K562 (cell line): ENCODE measurements at regions not wholly inside any gene's neighbourhood (a gene's known extent, or its start where the extent isn't known, plus 50 kb on each side); places are given as distances from the start of the nearest gene placed in this dataset.

Experiments
- ATAC-seq: fragments of 200-7000 bp; cut with Tn5 transposase; 3 replicates; pipeline ENCODE4 v1.9.1; 2020; ENCODE audit warnings: moderate library complexity
- BruUV-seq: library from RNA; stranded (reverse); fragments of 400-500 nt; replicated peaks from 2 replicates; lab custom pipeline; 2021; lab: Mats Ljungman, UMichigan
- CTCF ChIA-PET: fragments of 300-600 bp; formaldehyde crosslinking; extraction: SDS; loops from one replicate; lab custom pipeline; 2021; ENCODE audit warnings: low intra/inter-chr PET ratio; lab: Yijun Ruan, JAX
- POLR2A ChIA-PET: fragments of 300-600, 350-650 bp; sonication (Branson Sonifier 250); formaldehyde crosslinking; extraction: SDS; loops from one replicate; lab custom pipeline; 2021; ENCODE audit warnings: antibody characterized with exemption, inconsistent platforms; lab: Yijun Ruan, JAX
- DNase-seq, 4 experiments: peaks; one replicate each; pipeline versions ENCODE4 v3.0.0 to v3.0.0-alpha.2; 2011 to 2018; ENCODE audit warnings: low spot score in 3 of 4, mixed read lengths in 3 of 4; ENCODE audit errors: extremely low read depth in 1 of 4
- FAIRE-seq: peaks from 2 replicates; lab custom pipeline; 2011; peaks lifted over from hg19 to GRCh38; lab: Jason Lieb, UNC
- H2AFZ ChIP-seq: 2 replicates; pipeline ENCODE4 v1.6.0; 2011; ENCODE audit warnings: low read depth, low read length, control low read depth, inconsistent platforms
- H3K27ac ChIP-seq: fragments of 200-600 bp; 3 replicates; pipeline ENCODE4 v1.8.0; 2011; ENCODE audit warnings: low read depth, mild to moderate bottlenecking, control low read depth, inconsistent platforms, low read length, moderate library complexity, mixed read lengths; ENCODE audit errors: extremely low read depth
- H3K27me3 ChIP-seq, 2 experiments: fragments of 300-600 bp in 1 of 2; 2 replicates in 1 of 2; 3 replicates in 1 of 2; pipeline versions ENCODE4 v1.6.0 to v1.8.0; 2011; ENCODE audit warnings: inconsistent platforms in 2 of 2, low read length in 2 of 2, mild to moderate bottlenecking in 1 of 2, mixed read lengths in 1 of 2, moderate library complexity in 1 of 2; ENCODE audit not compliant: control insufficient read depth in 2 of 2, insufficient read depth in 2 of 2
- H3K36me3 ChIP-seq: fragments of 300-600 bp; 3 replicates; pipeline ENCODE4 v1.8.0; 2011; ENCODE audit warnings: mild to moderate bottlenecking, low read length, inconsistent platforms; ENCODE audit not compliant: control insufficient read depth, insufficient read depth
- H3K4me1 ChIP-seq, 2 experiments: fragments of 200-600 bp in 1 of 2; replicated peaks in 1 of 2; 2 replicates in 1 of 2; 3 replicates in 1 of 2; pipeline versions ENCODE4 v1.5.1 to v1.8.0; 2011; ENCODE audit warnings: inconsistent platforms in 2 of 2, low read length in 2 of 2, mild to moderate bottlenecking in 1 of 2, mixed read lengths in 1 of 2, moderate library complexity in 1 of 2; ENCODE audit not compliant: control insufficient read depth in 2 of 2, insufficient read depth in 2 of 2
- H3K4me2 ChIP-seq: 2 replicates; pipeline ENCODE4 v1.6.1; 2011; ENCODE audit warnings: low read length, control low read depth, inconsistent platforms, mixed read lengths; ENCODE audit not compliant: insufficient read depth
- H3K4me3 ChIP-seq: fragments of 200-600 bp; sonication (generic), shearing (Covaris generic); 2 replicates; pipeline ENCODE4 v1.5.1; 2016; ENCODE audit warnings: control low read depth, inconsistent platforms
- H3K79me2 ChIP-seq: fragments of 200-600 bp; 3 replicates; pipeline ENCODE4 v1.8.0; 2011; ENCODE audit warnings: low read length, inconsistent platforms; ENCODE audit not compliant: control insufficient read depth, insufficient read depth
- H3K9ac ChIP-seq, 2 experiments: 2 replicates each; pipeline versions ENCODE4 v1.6.0 to v1.6.1; 2011; ENCODE audit warnings: low read depth in 2 of 2, low read length in 2 of 2, control low read depth in 1 of 2, inconsistent platforms in 1 of 2, mild to moderate bottlenecking in 1 of 2, mixed read lengths in 1 of 2; ENCODE audit not compliant: insufficient read depth in 1 of 2
- H3K9me1 ChIP-seq: one replicate; pipeline ENCODE4 v1.6.0; 2011; ENCODE audit warnings: inconsistent platforms, mild to moderate bottlenecking, low read length, moderate library complexity; ENCODE audit not compliant: control insufficient read depth, insufficient read depth
- H3K9me3 ChIP-seq: replicated peaks from 2 replicates; pipeline ENCODE4 v1.5.1; 2011; ENCODE audit warnings: low read depth, low read length, inconsistent platforms; ENCODE audit not compliant: control insufficient read depth, insufficient read depth
- H4K20me1 ChIP-seq: replicated peaks from 2 replicates; pipeline ENCODE4 v1.6.1; 2011; ENCODE audit warnings: low read length, inconsistent platforms, mixed read lengths; ENCODE audit not compliant: control insufficient read depth, insufficient read depth
- ADNP ChIP-seq: fragments of 200-800 bp; sonication (Bioruptor generic); IDR thresholded peaks from 2 replicates; pipeline ENCODE4 v1.6.1; 2016; ENCODE audit warnings: missing genetic modification characterization, missing compliant biosample characterization
- EP400 ChIP-seq: fragments of 450-650 bp; IDR thresholded peaks from 2 replicates; pipeline ENCODE4 v1.6.1; 2017; ENCODE audit warnings: antibody characterized with exemption, mild to moderate bottlenecking, moderate library complexity
- MEF2A ChIP-seq: IDR thresholded peaks from 2 replicates; pipeline ENCODE4 v1.6.1; 2011; ENCODE audit warnings: low read depth, mild to moderate bottlenecking, low read length, moderate library complexity; ENCODE audit not compliant: control insufficient read depth
- MTA2 ChIP-seq: fragments of 450-650 bp; IDR thresholded peaks from 2 replicates; pipeline ENCODE4 v1.6.1; 2016; ENCODE audit warnings: low read depth
- POLR2A ChIP-seq: fragments of 450-650 bp; conservative IDR thresholded peaks from 2 replicates; pipeline ENCODE4 v1.6.1; 2016
- POLR2B ChIP-seq: fragments of 450-650 bp; IDR thresholded peaks from 2 replicates; pipeline ENCODE4 v1.6.1; 2018; ENCODE audit warnings: low read depth; ENCODE audit not compliant: partially characterized antibody
- SOX6 ChIP-seq: fragments of 450-650 bp; IDR thresholded peaks from 2 replicates; pipeline ENCODE4 v1.6.1; 2014; ENCODE audit warnings: mild to moderate bottlenecking
- WHSC1 ChIP-seq: IDR thresholded peaks from one replicate; pipeline ENCODE4 v1.6.1; 2012; ENCODE audit warnings: low read length, control low read depth, inconsistent platforms
- ZNF121 ChIP-seq: sonication (generic); formaldehyde crosslinking; conservative IDR thresholded peaks from 2 replicates; pipeline ENCODE4 v1.8.0; 2022; ENCODE audit warnings: missing genetic modification reagents
- ZNF695 ChIP-seq: fragments of 450-650 bp; formaldehyde crosslinking; IDR thresholded peaks from 2 replicates; pipeline ENCODE4 v1.4.0; 2020; ENCODE audit warnings: mild to moderate bottlenecking, moderate library complexity
- WGBS: fragments of 100-300 bp; shearing (Covaris generic); methylation state at CpG from one replicate; pipeline ENCODE4 v1.1.6; 2016; ENCODE audit warnings: low coverage, mixed read lengths; ENCODE audit not compliant: insufficient coverage; ENCODE audit errors: missing lambda C conversion rate; 5-methylcytosine and 5-hydroxymethylcytosine counted together
- in situ Hi-C: fragments of 300-500 bp; cut with MboI; formaldehyde crosslinking; loops from 4 replicates; pipeline ENCODE4 v1.15.0; 2018; ENCODE audit warnings: inconsistent platforms, mixed read lengths
- intact Hi-C: fragments of 100-400 bp; cut with micrococcal nuclease; formaldehyde crosslinking; loops from 2 replicates; pipeline ENCODE4 v1.14.2; 2022

DNA sequence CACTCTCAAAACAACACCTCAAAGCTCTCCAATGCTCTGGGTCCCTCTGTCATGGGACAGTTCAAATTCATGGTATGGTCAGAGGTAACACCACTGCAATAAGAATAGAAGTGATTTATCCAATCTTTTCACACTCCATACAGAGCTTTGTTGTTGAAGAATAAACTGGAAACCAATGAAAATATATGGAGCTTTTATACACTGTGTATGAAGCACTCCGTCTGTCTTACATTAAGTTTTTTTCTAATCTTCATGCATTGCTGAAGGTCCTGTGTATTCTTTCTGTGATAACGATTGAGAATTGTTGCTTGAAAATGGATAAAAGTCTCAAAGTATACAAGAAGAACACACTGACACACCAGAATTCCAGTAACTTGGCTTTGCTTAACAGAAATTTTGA, 603.7 kb upstream of the LUZP2 start:
- Histone ChIP-seq H3K9ac (no peak overlapping the region), H2AFZ (no peak overlapping the region), H3K4me2 (no peak overlapping the region), H3K9me1 (no peaks in the 10 kb centered on the region), H3K27me3 (no peaks in the 10 kb centered on the region), H3K79me2 (no peaks in the 10 kb centered on the region), H3K9me3 (no peaks in the 10 kb centered on the region), H3K4me3 (no peak overlapping the region), H3K4me1 (no peaks in the 10 kb centered on the region), H3K27ac (no peak overlapping the region), H4K20me1 (no peaks in the 10 kb centered on the region), H3K36me3 (no peaks in the 10 kb centered on the region)
- in situ Hi-C loops, result no loop called here
- 0% methylated on average over 2 of the region's 2 CpGs for WGBS
- intact Hi-C loops, result no loop called here
- ChIA-PET POLR2A (no interaction called here), CTCF (no interaction called here)
- ATAC-seq (no peak), DNase-seq (no peak), FAIRE-seq (no peak)
- no TSS peak for BruUV-seq
- TF ChIP-seq POLR2A, result no peak
- no peak for TF ChIP-seq MTA2
- no peak for TF ChIP-seq MEF2A
- no peak for TF ChIP-seq ADNP (tag)
- no peak for TF ChIP-seq SOX6
- no peak for TF ChIP-seq ZNF695 (CRISPR knock-in tag)
- no peak for TF ChIP-seq ZNF121 (CRISPR knock-in tag)
- no peak for TF ChIP-seq POLR2B
- no peak for TF ChIP-seq WHSC1
- no peak for TF ChIP-seq EP400
